Endothelial cell of umbilical vein (primary cell): ENCODE measurements at regions not wholly inside any gene's neighbourhood (a gene's known extent, or its start where the extent isn't known, plus 50 kb on each side); places are given as distances from the start of the nearest gene placed in this dataset.

Source experiments
- BruUV-seq: library from RNA; stranded (reverse); fragments of 400-500 nt; replicated peaks from 2 replicates; lab custom pipeline; 2021; lab: Mats Ljungman, UMichigan
- CTCF ChIA-PET: fragments of 300-600, 350-600 bp; sonication (Branson Sonifier 250); formaldehyde crosslinking; loops from one replicate; lab custom pipeline; 2021; ENCODE audit warnings: antibody characterized with exemption, inconsistent platforms; lab: Charles Lee
- POLR2A ChIA-PET: fragments of 300-600, 350-600 bp; sonication (Branson Sonifier 250); formaldehyde crosslinking; loops from one replicate; lab custom pipeline; 2021; ENCODE audit warnings: antibody characterized with exemption, inconsistent platforms; lab: Charles Lee
- DNase-seq: peaks from one replicate; pipeline ENCODE4 v3.0.0-alpha.2; 2011; ENCODE audit warnings: low read depth, low spot score
- FAIRE-seq: peaks from 2 replicates; lab custom pipeline; 2011; peaks lifted over from hg19 to GRCh38; lab: Jason Lieb, UNC
- H2AFZ ChIP-seq: 2 replicates; pipeline ENCODE4 v1.6.0; 2012; ENCODE audit warnings: low read depth, low read length, control low read depth, inconsistent platforms
- H3K27ac ChIP-seq: 2 replicates; pipeline ENCODE4 v1.5.1; 2011; ENCODE audit warnings: low read depth, mild to moderate bottlenecking, control low read depth, low read length, moderate library complexity; ENCODE audit not compliant: insufficient read depth
- H3K27me3 ChIP-seq, 2 experiments: 2 replicates each; pipeline versions ENCODE4 v1.6.0 to v1.6.1; 2011; ENCODE audit warnings: low read length in 2 of 2, mixed read lengths in 1 of 2; ENCODE audit not compliant: control insufficient read depth in 2 of 2, insufficient read depth in 2 of 2
- H3K36me3 ChIP-seq, 2 experiments: 2 replicates in 1 of 2; 3 replicates in 1 of 2; pipeline ENCODE4 v1.5.1; 2011; ENCODE audit warnings: low read length in 2 of 2, mild to moderate bottlenecking in 1 of 2, moderate library complexity in 1 of 2; ENCODE audit not compliant: control insufficient read depth in 2 of 2, insufficient read depth in 2 of 2; ENCODE audit errors: extremely low read depth in 1 of 2
- H3K4me1 ChIP-seq: 3 replicates; pipeline ENCODE4 v1.5.1; 2011; ENCODE audit warnings: mild to moderate bottlenecking, low read length; ENCODE audit not compliant: control insufficient read depth, insufficient read depth; ENCODE audit errors: extremely low read depth
- H3K4me2 ChIP-seq: 2 replicates; pipeline ENCODE4 v1.6.1; 2011; ENCODE audit warnings: low read length, control low read depth, mixed read lengths; ENCODE audit not compliant: insufficient read depth
- H3K4me3 ChIP-seq, 3 experiments: fragments of 200-600 bp in 1 of 3; sonication (generic), shearing (Covaris generic) in 1 of 3; replicated peaks in 1 of 3; 2 replicates each; pipeline ENCODE4 v1.5.1; 2011 to 2016; ENCODE audit warnings: control low read depth in 3 of 3, low read length in 3 of 3, mild to moderate bottlenecking in 2 of 3, inconsistent platforms in 1 of 3, low read depth in 1 of 3, moderate library complexity in 1 of 3; ENCODE audit not compliant: insufficient read depth in 1 of 3
- H3K79me2 ChIP-seq: 2 replicates; pipeline ENCODE4 v1.6.0; 2012; ENCODE audit warnings: low read length, inconsistent platforms; ENCODE audit not compliant: control insufficient read depth, insufficient read depth
- H3K9ac ChIP-seq: replicated peaks from 2 replicates; pipeline ENCODE3; 2011; ENCODE audit warnings: low read length, control low read depth; ENCODE audit not compliant: insufficient read depth; ENCODE audit errors: extremely low read depth
- H3K9me1 ChIP-seq: replicated peaks from 3 replicates; pipeline ENCODE4 v1.6.0; 2011; ENCODE audit warnings: mild to moderate bottlenecking, low read length; ENCODE audit not compliant: control insufficient read depth, insufficient read depth; ENCODE audit errors: extremely low read depth
- H3K9me3 ChIP-seq: replicated peaks from 2 replicates; pipeline ENCODE4 v1.5.1; 2012; ENCODE audit warnings: low read length, inconsistent platforms; ENCODE audit not compliant: control insufficient read depth, insufficient read depth
- H4K20me1 ChIP-seq: replicated peaks from 2 replicates; pipeline ENCODE3; 2011; ENCODE audit warnings: mild to moderate bottlenecking, low read length; ENCODE audit not compliant: control insufficient read depth, insufficient read depth; ENCODE audit errors: extremely low read depth
- EZH2 ChIP-seq: IDR thresholded peaks from 2 replicates; pipeline ENCODE4 v1.6.1; 2012; ENCODE audit warnings: borderline replicate concordance, low read depth, mild to moderate bottlenecking, moderate library complexity, low read length, inconsistent platforms; ENCODE audit not compliant: severe bottlenecking
- GATA2 ChIP-seq: IDR thresholded peaks from 2 replicates; pipeline ENCODE4 v1.7.0; 2011; ENCODE audit warnings: low read depth, mild to moderate bottlenecking, moderate library complexity, mixed read lengths, low read length; ENCODE audit not compliant: insufficient read length, insufficient read depth
- JUN ChIP-seq: IDR thresholded peaks from 2 replicates; pipeline ENCODE4 v1.6.1; 2011; ENCODE audit warnings: borderline replicate concordance, low read depth; ENCODE audit not compliant: insufficient read length, insufficient read depth
- MAX ChIP-seq: IDR thresholded peaks from 2 replicates; pipeline ENCODE4 v1.6.1; 2011; ENCODE audit not compliant: insufficient read depth, insufficient read length
- MYC ChIP-seq: IDR thresholded peaks from one replicate; pipeline ENCODE4 v1.6.1; 2011; ENCODE audit warnings: mild to moderate bottlenecking, low read depth, low read length
- POLR2A ChIP-seq: IDR thresholded peaks from 2 replicates; pipeline ENCODE4 v1.6.1; 2012; ENCODE audit warnings: low read depth, mild to moderate bottlenecking, control low read depth, low read length
- POLR2AphosphoS5 ChIP-seq: IDR thresholded peaks from 2 replicates; pipeline ENCODE4 v1.6.1; 2012; ENCODE audit warnings: low read depth, mild to moderate bottlenecking, control low read depth, low read length, moderate library complexity; ENCODE audit not compliant: insufficient read depth
- dilution Hi-C: fragments of 300-500 bp; cut with MboI; formaldehyde crosslinking; loops from one replicate; pipeline ENCODE4 v1.15.0; 2019; ENCODE audit warnings: low sequenced_read_pairs; ENCODE audit not compliant: extremely low pct_ligation_motif_present
- intact Hi-C: fragments of 100-400 bp; cut with micrococcal nuclease; formaldehyde crosslinking; loops from one replicate; pipeline ENCODE4 v1.10.0; 2022

- BruUV-seq, result no TSS peak
- Histone ChIP-seq H3K4me2 (no peak overlapping the region), H3K79me2 (no peaks in the 10 kb centered on the region), H2AFZ (no peak overlapping the region), H3K4me3 (no peak overlapping the region), H3K27ac (no peak overlapping the region), H3K27me3 (no peaks in the 10 kb centered on the region), H3K9me3 (no peaks in the 10 kb centered on the region), H3K9me1 (no peaks in the 10 kb centered on the region), H3K36me3 (no peaks in the 10 kb centered on the region), H3K4me1 (no peaks in the 10 kb centered on the region), H3K9ac (no peak overlapping the region), H4K20me1 (no peaks in the 10 kb centered on the region)
- ChIA-PET POLR2A (no interaction called here), CTCF (no interaction called here)
- TF ChIP-seq JUN, result no peak
- no peak for TF ChIP-seq POLR2AphosphoS5
- TF ChIP-seq MAX, result no peak
- TF ChIP-seq MYC, result no peak
- no peak for TF ChIP-seq EZH2
- no peak for TF ChIP-seq POLR2A
- intact Hi-C loops (no loop called here), dilution Hi-C loops (no loop called here)
- FAIRE-seq (no peak), DNase-seq (no peak)
Measured at GRCh38 chr5:11962122-11962521, 57.9 kb upstream of the CTNND2 start.

GRCh38 chr5:11958321-11958720 is 54.1 kb upstream of the CTNND2 start:
- no peaks in the 10 kb centered on the region for H4K20me1 ChIP-seq
- H3K9ac ChIP-seq, result no peak overlapping the region
- H2AFZ ChIP-seq, result no peak overlapping the region
- H3K36me3 ChIP-seq, result no peaks in the 10 kb centered on the region
- intact Hi-C loops (no loop called here), dilution Hi-C loops (no loop called here)
- CTCF ChIA-PET, result no interaction called here
- POLR2A ChIA-PET, result no interaction called here
- DNase-seq, result no peak
- no peak overlapping the region for H3K4me2 ChIP-seq
- no peaks in the 10 kb centered on the region for H3K9me1 ChIP-seq
- H3K4me3 ChIP-seq, result no peak overlapping the region
- no peaks in the 10 kb centered on the region for H3K27me3 ChIP-seq
- no peaks in the 10 kb centered on the region for H3K4me1 ChIP-seq
- no peaks in the 10 kb centered on the region for H3K9me3 ChIP-seq
- no TSS peak for BruUV-seq
- H3K27ac ChIP-seq, result no peak overlapping the region
- FAIRE-seq, result no peak
- H3K79me2 ChIP-seq, result no peaks in the 10 kb centered on the region
- no peak for TF ChIP-seq GATA2
- TF ChIP-seq EZH2, result no peak
- no peak for TF ChIP-seq JUN
- TF ChIP-seq POLR2AphosphoS5, result no peak
- no peak for TF ChIP-seq MAX
